Nucleus accumbens (tissue), 56 donors: ENCODE measurements at regions not wholly inside any gene's neighbourhood (a gene's known extent, or its start where the extent isn't known, plus 50 kb on each side); places are given as distances from the start of the nearest gene placed in this dataset.

Experiments used
- DNase-seq, 56 donors: peaks; one replicate each; lab custom pipeline; 2025; lab: John Stamatoyannopoulos, UW

- DNase-seq = no peak
Observed at GRCh38 chr20:11301699-11302098, 616.0 kb upstream of the BTBD3 start.

- no peak for DNase-seq
Observed at GRCh38 chr20:11302436-11302835, 615.3 kb upstream of the BTBD3 start.

- no peak for DNase-seq
Observed at GRCh38 chr20:11304795-11305194, 612.9 kb upstream of the BTBD3 start.

- DNase-seq = no peak
Observed at GRCh38 chr20:11305406-11305805, 612.3 kb upstream of the BTBD3 start.

GRCh38 chr20:11311659-11312224, 606.0 kb upstream of the BTBD3 start:
- DNase-seq = no peak

- DNase-seq = no peak
Observed at GRCh38 chr20:11315525-11315924, 602.2 kb upstream of the BTBD3 start.

GRCh38 chr20:11316244-11316643, 601.4 kb upstream of the BTBD3 start:
- DNase-seq = no peak

- DNase-seq = no peak
Observed at GRCh38 chr20:11320033-11320432, 597.7 kb upstream of the BTBD3 start.

GRCh38 chr20:11323816-11324215, 593.9 kb upstream of the BTBD3 start:
- no peak for DNase-seq

- DNase-seq = no peak
Observed at GRCh38 chr20:11324990-11325389, 592.7 kb upstream of the BTBD3 start.

- DNase-seq = no peak
Observed at GRCh38 chr20:11328839-11329238, 588.9 kb upstream of the BTBD3 start.

- DNase-seq = no peak
Observed at GRCh38 chr20:11329271-11329670, 588.4 kb upstream of the BTBD3 start.

GRCh38 chr20:11331096-11331495, 586.6 kb upstream of the BTBD3 start:
- DNase-seq = no peak

- DNase-seq = no peak
Observed at GRCh38 chr20:11332381-11332780, 585.3 kb upstream of the BTBD3 start.

- no peak for DNase-seq
Observed at GRCh38 chr20:11333634-11334033, 584.1 kb upstream of the BTBD3 start.

GRCh38 chr20:11337361-11338130, 580.1 kb upstream of the BTBD3 start:
- no peak for DNase-seq

- no peak for DNase-seq
Observed at GRCh38 chr20:11338496-11339306, 579.0 kb upstream of the BTBD3 start.

- DNase-seq = no peak
Observed at GRCh38 chr20:11344939-11345338, 572.8 kb upstream of the BTBD3 start.

GRCh38 chr20:11347738-11348137, 570.0 kb upstream of the BTBD3 start:
- no peak for DNase-seq

GRCh38 chr20:11350126-11351005, 567.3 kb upstream of the BTBD3 start:
- DNase-seq = no peak

GRCh38 chr20:11352041-11352440, 565.7 kb upstream of the BTBD3 start:
- no peak for DNase-seq
